ENCODE measurements at regions not wholly inside any gene's neighbourhood (a gene's known extent, or its start where the extent isn't known, plus 50 kb on each side); places are given as distances from the start of the nearest gene placed in this dataset.
A peak's percentile ranks its signal among the peaks of the same experiment; 100 is the strongest.

- in situ Hi-C loops (cut with MboI; ENCODE audit: low pct_ligation_motif_present in 1 of 4, low pct_unique_long_range_greater_than_20kb in 1 of 4, low sequenced_read_pairs in 3 of 4) = no loop called here
- H3K4me3 ChIP-seq = no peak overlapping the region
- H3K27me3 ChIP-seq = no peaks in the 10 kb centered on the region
- H3K4me1 ChIP-seq = peaks cover 0 to 5% (median 2%) of the 10 kb centered on the region in 4 donors
- no peaks in the 10 kb centered on the region for H3K9me3 ChIP-seq
- no peak for DNase-seq
- intact Hi-C loops (cut with DNase I; ENCODE audit: low total_unique reads) = no loop called here
- H3K27ac ChIP-seq = no peak overlapping the region
- no peaks in the 10 kb centered on the region for H3K36me3 ChIP-seq
- WGBS, 2 donors (ENCODE audit: low coverage in 1 of 2) = 87 to 96% methylated on average over 1 of the region's 1 CpG
- TF ChIP-seq POLR2AphosphoS5 (IDR thresholded peaks at IDR 0.05) = no peak
- TF ChIP-seq CTCF (IDR thresholded peaks at IDR 0.05) = no peak
- no peak for TF ChIP-seq POLR2A (IDR thresholded peaks at IDR 0.05)
- TF ChIP-seq EP300 (IDR thresholded peaks at IDR 0.05; ENCODE audit: low read depth) = no peak
These were observed 1629.1 kb upstream of the IGFBP7 start for GRCh38 chr4:58739275-58739674.

GRCh38 chr4:58738375-58738774, 1628.2 kb upstream of the IGFBP7 start:
- Histone ChIP-seq H3K27ac (no peak overlapping the region), H3K4me3 (no peak overlapping the region), H3K36me3 (no peaks in the 10 kb centered on the region), H3K9me3 (no peaks in the 10 kb centered on the region), H3K4me1 (peaks cover 0 to 5% (median 2%) of the 10 kb centered on the region in 4 donors), H3K27me3 (no peaks in the 10 kb centered on the region)
- intact Hi-C loops (cut with DNase I; ENCODE audit: low total_unique reads) = no loop called here
- no peak for DNase-seq
- no peak for TF ChIP-seq POLR2A (IDR thresholded peaks at IDR 0.05)
- no peak for TF ChIP-seq CTCF (IDR thresholded peaks at IDR 0.05)
- TF ChIP-seq EP300 (IDR thresholded peaks at IDR 0.05; ENCODE audit: low read depth) = no peak
- no peak for TF ChIP-seq POLR2AphosphoS5 (IDR thresholded peaks at IDR 0.05)
- in situ Hi-C loops (cut with MboI; ENCODE audit: low pct_ligation_motif_present in 1 of 4, low pct_unique_long_range_greater_than_20kb in 1 of 4, low sequenced_read_pairs in 3 of 4) = no loop called here

- no peak for DNase-seq
- Histone ChIP-seq H3K36me3 (no peaks in the 10 kb centered on the region), H3K4me1 (no peaks in the 10 kb centered on the region), H3K9me3 (no peaks in the 10 kb centered on the region), H3K27me3 (no peaks in the 10 kb centered on the region), H3K27ac (no peak overlapping the region), H3K4me3 (no peak overlapping the region)
- in situ Hi-C loops (cut with MboI; ENCODE audit: low pct_ligation_motif_present in 1 of 4, low pct_unique_long_range_greater_than_20kb in 1 of 4, low sequenced_read_pairs in 3 of 4) (no loop called here), intact Hi-C loops (cut with DNase I; ENCODE audit: low total_unique reads) (no loop called here)
- TF ChIP-seq EP300 (IDR thresholded peaks at IDR 0.05; ENCODE audit: low read depth) (no peak), POLR2A (IDR thresholded peaks at IDR 0.05) (no peak), POLR2AphosphoS5 (IDR thresholded peaks at IDR 0.05) (no peak), CTCF (IDR thresholded peaks at IDR 0.05) (no peak)
- WGBS, 2 donors (ENCODE audit: low coverage in 1 of 2) = 68% methylated on average over 1 of the region's 1 CpG; no CpG with 5 or more reads in 1 of the 2 donors
These were observed 1624.0 kb upstream of the IGFBP7 start for GRCh38 chr4:58734030-58734674.

- in situ Hi-C loops (cut with MboI; ENCODE audit: low pct_ligation_motif_present in 1 of 4, low pct_unique_long_range_greater_than_20kb in 1 of 4, low sequenced_read_pairs in 3 of 4) (no loop called here), intact Hi-C loops (cut with DNase I; ENCODE audit: low total_unique reads) (no loop called here)
- 83 to 91% methylated on average over 2 of the region's 2 CpGs for WGBS, 2 donors (ENCODE audit: low coverage in 1 of 2)
- Histone ChIP-seq H3K4me1 (no peaks in the 10 kb centered on the region), H3K27me3 (no peaks in the 10 kb centered on the region), H3K9me3 (no peaks in the 10 kb centered on the region), H3K36me3 (no peaks in the 10 kb centered on the region), H3K4me3 (no peak overlapping the region), H3K27ac (no peak overlapping the region)
- TF ChIP-seq CTCF (IDR thresholded peaks at IDR 0.05) (peak in 3 of 5 experiments; percentile 11 to 33 (median 21)), EP300 (IDR thresholded peaks at IDR 0.05; ENCODE audit: low read depth) (no peak)
- no peak for DNase-seq
These were observed 1622.8 kb upstream of the IGFBP7 start for GRCh38 chr4:58732973-58733372.

All from transverse colon (tissue), 4 donors.